Coronary artery (tissue), 2 donors: ENCODE measurements at regions not wholly inside any gene's neighbourhood (a gene's known extent, or its start where the extent isn't known, plus 50 kb on each side); places are given as distances from the start of the nearest gene placed in this dataset.

Source experiments
- DNase-seq: peaks from one replicate; pipeline ENCODE4 v3.0.0-alpha.2; 2017; ENCODE audit warnings: low spot score
- H3K27ac ChIP-seq, 2 donors: fragments of 200-600 bp; sonication (generic); one replicate each; pipeline ENCODE4 v1.5.1; 2016 to 2019
- H3K4me3 ChIP-seq: fragments of 200-600 bp; sonication (generic); 2 replicates; pipeline ENCODE4 v1.5.1; 2016; ENCODE audit warnings: mild to moderate bottlenecking, moderate library complexity
- CTCF ChIP-seq: fragments of 200-600 bp; sonication (generic); IDR thresholded peaks from one replicate; pipeline ENCODE4 v1.5.1; 2019; ENCODE audit warnings: antibody characterized with exemption

- no peak for TF ChIP-seq CTCF
- DNase-seq = no peak
- Histone ChIP-seq H3K4me3 (no peak overlapping the region), H3K27ac (no peak overlapping the region)
These were observed 370.2 kb downstream of the GADD45G start for GRCh38 chr9:89975024-89975423.

GRCh38 chr9:89975630-89976029 is 370.8 kb downstream of the GADD45G start:
- TF ChIP-seq CTCF = no peak
- DNase-seq = no peak
- H3K4me3 ChIP-seq = no peak overlapping the region
- no peak overlapping the region for H3K27ac ChIP-seq

GRCh38 chr9:89978185-89978584 is 373.4 kb downstream of the GADD45G start:
- TF ChIP-seq CTCF = peak; percentile 12
- Histone ChIP-seq H3K4me3 (no peak overlapping the region), H3K27ac (no peak overlapping the region)
- no peak for DNase-seq

- no peak for DNase-seq
- TF ChIP-seq CTCF = no peak
- no peak overlapping the region for H3K4me3 ChIP-seq
- no peak overlapping the region for H3K27ac ChIP-seq
These were observed 375.8 kb downstream of the GADD45G start for GRCh38 chr9:89980600-89980999.

- DNase-seq = no peak
- no peak for TF ChIP-seq CTCF
- Histone ChIP-seq H3K27ac (no peak overlapping the region), H3K4me3 (no peak overlapping the region)
These were observed 377.2 kb downstream of the GADD45G start for GRCh38 chr9:89982016-89982415.

- no peak for TF ChIP-seq CTCF
These were observed 378.6 kb downstream of the GADD45G start for GRCh38 chr9:89983411-89983810.

GRCh38 chr9:89984214-89984613 is 379.4 kb downstream of the GADD45G start:
- TF ChIP-seq CTCF = no peak
- Histone ChIP-seq H3K27ac (no peak overlapping the region), H3K4me3 (no peak overlapping the region)
- no peak for DNase-seq

More at GRCh38 chr9:89983411-89983810, 378.6 kb downstream of the GADD45G start:
- no peak for DNase-seq
- Histone ChIP-seq H3K27ac (no peak overlapping the region), H3K4me3 (no peak overlapping the region)
